ENCODE measurements at regions not wholly inside any gene's neighbourhood (a gene's known extent, or its start where the extent isn't known, plus 50 kb on each side); places are given as distances from the start of the nearest gene placed in this dataset.

- no peaks in the 10 kb centered on the region for H3K9me3 ChIP-seq (ENCODE audit: control insufficient read depth, low read length)
- WGBS, 2 experiments (ENCODE audit: insufficient coverage in 2 of 2) = 88 to 93% methylated on average over 14 to 17 of the region's 17 CpGs
- peaks cover 58% of the 10 kb centered on the region for H3K4me1 ChIP-seq (ENCODE audit: control insufficient read depth, insufficient read depth, low read length, poor library complexity, severe bottlenecking)
- no peak overlapping the region for H3K27ac ChIP-seq (ENCODE audit: low read depth, low read length, severe bottlenecking)
- H3K36me3 ChIP-seq (ENCODE audit: control insufficient read depth, insufficient read depth, low read length) = no peaks in the 10 kb centered on the region
- no peak overlapping the region for H3K4me3 ChIP-seq (ENCODE audit: extremely low read depth, insufficient read depth, low read length, poor library complexity, severe bottlenecking)
These were observed 179.1 kb downstream of the ZFP36L2 start for GRCh38 chr2:43047187-43047780.

- 88 to 94% methylated on average over 2 of the region's 3 CpGs for WGBS, 2 experiments (ENCODE audit: insufficient coverage in 2 of 2)
- H3K27ac ChIP-seq (ENCODE audit: low read depth, low read length, severe bottlenecking) = peak overlapping the region; percentile 41
These were observed 180.5 kb downstream of the ZFP36L2 start for GRCh38 chr2:43045866-43046265.

GRCh38 chr2:43044093-43044681, 182.2 kb downstream of the ZFP36L2 start:
- peaks cover 68% of the 10 kb centered on the region for H3K4me1 ChIP-seq (ENCODE audit: control insufficient read depth, insufficient read depth, low read length, poor library complexity, severe bottlenecking)
- peak overlapping the region; percentile 49 for H3K27ac ChIP-seq (ENCODE audit: low read depth, low read length, severe bottlenecking)
- WGBS, 2 experiments (ENCODE audit: insufficient coverage in 2 of 2) = 80 to 82% methylated on average over 11 of the region's 13 CpGs
- no peaks in the 10 kb centered on the region for H3K9me3 ChIP-seq (ENCODE audit: control insufficient read depth, low read length)
- no peaks in the 10 kb centered on the region for H3K36me3 ChIP-seq (ENCODE audit: control insufficient read depth, insufficient read depth, low read length)
- H3K4me3 ChIP-seq (ENCODE audit: extremely low read depth, insufficient read depth, low read length, poor library complexity, severe bottlenecking) = no peak overlapping the region

More at GRCh38 chr2:43045866-43046265, 180.5 kb downstream of the ZFP36L2 start:
- H3K4me1 ChIP-seq (ENCODE audit: control insufficient read depth, insufficient read depth, low read length, poor library complexity, severe bottlenecking) = peaks cover 63% of the 10 kb centered on the region
- H3K36me3 ChIP-seq (ENCODE audit: control insufficient read depth, insufficient read depth, low read length) = no peaks in the 10 kb centered on the region
- no peak overlapping the region for H3K4me3 ChIP-seq (ENCODE audit: extremely low read depth, insufficient read depth, low read length, poor library complexity, severe bottlenecking)
- no peaks in the 10 kb centered on the region for H3K9me3 ChIP-seq (ENCODE audit: control insufficient read depth, low read length)

- H3K4me3 ChIP-seq (ENCODE audit: extremely low read depth, insufficient read depth, low read length, poor library complexity, severe bottlenecking) = no peak overlapping the region
- no peaks in the 10 kb centered on the region for H3K9me3 ChIP-seq (ENCODE audit: control insufficient read depth, low read length)
- WGBS, 2 experiments (ENCODE audit: insufficient coverage in 2 of 2) = 84 to 89% methylated on average over 8 of the region's 8 CpGs
- H3K4me1 ChIP-seq (ENCODE audit: control insufficient read depth, insufficient read depth, low read length, poor library complexity, severe bottlenecking) = peaks cover 75% of the 10 kb centered on the region
- no peak overlapping the region for H3K27ac ChIP-seq (ENCODE audit: low read depth, low read length, severe bottlenecking)
- H3K36me3 ChIP-seq (ENCODE audit: control insufficient read depth, insufficient read depth, low read length) = no peaks in the 10 kb centered on the region
These were observed 182.9 kb downstream of the ZFP36L2 start for GRCh38 chr2:43043553-43043870.

GRCh38 chr2:43041661-43042360, 184.6 kb downstream of the ZFP36L2 start:
- Histone ChIP-seq H3K27ac (ENCODE audit: low read depth, low read length, severe bottlenecking) (peak overlapping the region; percentile 81), H3K4me1 (ENCODE audit: control insufficient read depth, insufficient read depth, low read length, poor library complexity, severe bottlenecking) (peaks cover 73% of the 10 kb centered on the region), H3K36me3 (ENCODE audit: control insufficient read depth, insufficient read depth, low read length) (no peaks in the 10 kb centered on the region), H3K9me3 (ENCODE audit: control insufficient read depth, low read length) (no peaks in the 10 kb centered on the region), H3K4me3 (ENCODE audit: extremely low read depth, insufficient read depth, low read length, poor library complexity, severe bottlenecking) (no peak overlapping the region)
- 6 to 19% methylated on average over 2 to 5 of the region's 8 CpGs for WGBS, 2 experiments (ENCODE audit: insufficient coverage in 2 of 2)

- H3K27ac ChIP-seq (ENCODE audit: low read depth, low read length, severe bottlenecking) = peak overlapping the region; percentile 81
- no peaks in the 10 kb centered on the region for H3K9me3 ChIP-seq (ENCODE audit: control insufficient read depth, low read length)
- 70 to 77% methylated on average over 2 to 3 of the region's 4 CpGs for WGBS, 2 experiments (ENCODE audit: insufficient coverage in 2 of 2)
- no peak overlapping the region for H3K4me3 ChIP-seq (ENCODE audit: extremely low read depth, insufficient read depth, low read length, poor library complexity, severe bottlenecking)
- H3K4me1 ChIP-seq (ENCODE audit: control insufficient read depth, insufficient read depth, low read length, poor library complexity, severe bottlenecking) = peaks cover 67% of the 10 kb centered on the region
- H3K36me3 ChIP-seq (ENCODE audit: control insufficient read depth, insufficient read depth, low read length) = no peaks in the 10 kb centered on the region
These were observed 185.2 kb downstream of the ZFP36L2 start for GRCh38 chr2:43041173-43041591.

GRCh38 chr2:43040084-43040854, 186.1 kb downstream of the ZFP36L2 start:
- Histone ChIP-seq H3K4me1 (ENCODE audit: control insufficient read depth, insufficient read depth, low read length, poor library complexity, severe bottlenecking) (peaks cover 65% of the 10 kb centered on the region), H3K4me3 (ENCODE audit: extremely low read depth, insufficient read depth, low read length, poor library complexity, severe bottlenecking) (no peak overlapping the region), H3K27ac (ENCODE audit: low read depth, low read length, severe bottlenecking) (peak overlapping the region; percentile 41), H3K36me3 (ENCODE audit: control insufficient read depth, insufficient read depth, low read length) (no peaks in the 10 kb centered on the region), H3K9me3 (ENCODE audit: control insufficient read depth, low read length) (no peaks in the 10 kb centered on the region)
- 90 to 92% methylated on average over 5 to 8 of the region's 10 CpGs for WGBS, 2 experiments (ENCODE audit: insufficient coverage in 2 of 2)

GRCh38 chr2:43039376-43040080, 186.9 kb downstream of the ZFP36L2 start:
- H3K36me3 ChIP-seq (ENCODE audit: control insufficient read depth, insufficient read depth, low read length) = no peaks in the 10 kb centered on the region
- peaks cover 62% of the 10 kb centered on the region for H3K4me1 ChIP-seq (ENCODE audit: control insufficient read depth, insufficient read depth, low read length, poor library complexity, severe bottlenecking)
- whole genome bisulfite sequencing, 2 experiments (ENCODE audit: insufficient coverage in 2 of 2) = 88% methylated on average over 10 to 12 of the region's 21 CpGs
- no peak overlapping the region for H3K4me3 ChIP-seq (ENCODE audit: extremely low read depth, insufficient read depth, low read length, poor library complexity, severe bottlenecking)
- H3K27ac ChIP-seq (ENCODE audit: low read depth, low read length, severe bottlenecking) = no peak overlapping the region
- no peaks in the 10 kb centered on the region for H3K9me3 ChIP-seq (ENCODE audit: control insufficient read depth, low read length)

- Histone ChIP-seq H3K4me1 (ENCODE audit: control insufficient read depth, insufficient read depth, low read length, poor library complexity, severe bottlenecking) (peaks cover 54% of the 10 kb centered on the region), H3K36me3 (ENCODE audit: control insufficient read depth, insufficient read depth, low read length) (no peaks in the 10 kb centered on the region), H3K4me3 (ENCODE audit: extremely low read depth, insufficient read depth, low read length, poor library complexity, severe bottlenecking) (no peak overlapping the region), H3K9me3 (ENCODE audit: control insufficient read depth, low read length) (no peaks in the 10 kb centered on the region), H3K27ac (ENCODE audit: low read depth, low read length, severe bottlenecking) (peak overlapping the region; percentile 36)
- 97 to 99% methylated on average over 9 to 11 of the region's 12 CpGs for WGBS, 2 experiments (ENCODE audit: insufficient coverage in 2 of 2)
These were observed 187.7 kb downstream of the ZFP36L2 start for GRCh38 chr2:43038696-43039094.

GRCh38 chr2:43038034-43038695, 188.2 kb downstream of the ZFP36L2 start:
- Histone ChIP-seq H3K36me3 (ENCODE audit: control insufficient read depth, insufficient read depth, low read length) (no peaks in the 10 kb centered on the region), H3K9me3 (ENCODE audit: control insufficient read depth, low read length) (no peaks in the 10 kb centered on the region), H3K4me3 (ENCODE audit: extremely low read depth, insufficient read depth, low read length, poor library complexity, severe bottlenecking) (no peak overlapping the region), H3K4me1 (ENCODE audit: control insufficient read depth, insufficient read depth, low read length, poor library complexity, severe bottlenecking) (peaks cover 48% of the 10 kb centered on the region), H3K27ac (ENCODE audit: low read depth, low read length, severe bottlenecking) (peak overlapping the region; percentile 36)
- WGBS, 2 experiments (ENCODE audit: insufficient coverage in 2 of 2) = 70 to 95% methylated on average over 3 to 6 of the region's 9 CpGs
